ENCODE measurements at regions not wholly inside any gene's neighbourhood (a gene's known extent, or its start where the extent isn't known, plus 50 kb on each side); places are given as distances from the start of the nearest gene placed in this dataset.

- H3K4me3 ChIP-seq (ENCODE audit: low read length) = no peak overlapping the region
- no peak for DNase-seq (ENCODE audit: low read depth, low spot score)
These were observed 69.6 kb downstream of the THNSL2 start for GRCh38 chr2:88239781-88240180.

- DNase-seq (ENCODE audit: low read depth, low spot score) = no peak
- no peak overlapping the region for H3K4me3 ChIP-seq (ENCODE audit: low read length)
These were observed 66.5 kb downstream of the THNSL2 start for GRCh38 chr2:88236666-88237065.

All from Jurkat, Clone E6-1 (cell line).